ENCODE measurements at regions not wholly inside any gene's neighbourhood (a gene's known extent, or its start where the extent isn't known, plus 50 kb on each side); places are given as distances from the start of the nearest gene placed in this dataset.

- no peak for TF ChIP-seq CTCF (IDR thresholded peaks at IDR 0.05; ENCODE audit: insufficient read depth, low read depth, low read length, missing control alignments)
- H3K4me3 ChIP-seq (ENCODE audit: low read depth, low read length) = no peak overlapping the region
- no peak for DNase-seq (ENCODE audit: low read depth)
Measured at GRCh38 chr17:73990290-73990689, 213.2 kb upstream of the RPL38 start.

GRCh38 chr17:73991260-73991659 is 212.2 kb upstream of the RPL38 start:
- no peak for TF ChIP-seq CTCF (IDR thresholded peaks at IDR 0.05; ENCODE audit: insufficient read depth, low read depth, low read length, missing control alignments)
- no peak overlapping the region for H3K4me3 ChIP-seq (ENCODE audit: low read depth, low read length)
- no peak for DNase-seq (ENCODE audit: low read depth)

GRCh38 chr17:73994946-73995345 is 208.5 kb upstream of the RPL38 start:
- DNase-seq (ENCODE audit: low read depth) = no peak
- TF ChIP-seq CTCF (IDR thresholded peaks at IDR 0.05; ENCODE audit: insufficient read depth, low read depth, low read length, missing control alignments) = no peak
- H3K4me3 ChIP-seq (ENCODE audit: low read depth, low read length) = no peak overlapping the region

- no peak for TF ChIP-seq CTCF (IDR thresholded peaks at IDR 0.05; ENCODE audit: insufficient read depth, low read depth, low read length, missing control alignments)
- no peak for DNase-seq (ENCODE audit: low read depth)
- no peak overlapping the region for H3K4me3 ChIP-seq (ENCODE audit: low read depth, low read length)
Measured at GRCh38 chr17:73997059-73997458, 206.4 kb upstream of the RPL38 start.

- no peak for TF ChIP-seq CTCF (IDR thresholded peaks at IDR 0.05; ENCODE audit: insufficient read depth, low read depth, low read length, missing control alignments)
- no peak overlapping the region for H3K4me3 ChIP-seq (ENCODE audit: low read depth, low read length)
- DNase-seq (ENCODE audit: low read depth) = no peak
Measured at GRCh38 chr17:73998249-73998648, 205.2 kb upstream of the RPL38 start.

GRCh38 chr17:73998653-73999645 is 204.5 kb upstream of the RPL38 start:
- peak; percentile 47 for DNase-seq (ENCODE audit: low read depth)
- no peak overlapping the region for H3K4me3 ChIP-seq (ENCODE audit: low read depth, low read length)
- peak; percentile 92 for TF ChIP-seq CTCF (IDR thresholded peaks at IDR 0.05; ENCODE audit: insufficient read depth, low read depth, low read length, missing control alignments)

All from GM12865 (cell line).